ENCODE measurements at regions not wholly inside any gene's neighbourhood (a gene's known extent, or its start where the extent isn't known, plus 50 kb on each side); places are given as distances from the start of the nearest gene placed in this dataset.
A peak's percentile ranks its signal among the peaks of the same experiment; 100 is the strongest.
"Not testable (repeated sequence)": the region's sequence is repeated elsewhere in the genome, so short reads cannot be mapped to it uniquely, and the experiment has no call there.

GRCh38 chr14:83912032-83912642, 1617.8 kb upstream of the FLRT2 start:
- no peak for DNase-seq

GRCh38 chr14:83913476-83913875, 1616.5 kb upstream of the FLRT2 start:
- no peak for DNase-seq

- DNase-seq, result no peak
Observed at GRCh38 chr14:83918546-83918945, 1611.4 kb upstream of the FLRT2 start.

- not testable (repeated sequence) for DNase-seq
Observed at GRCh38 chr14:83919675-83920074, 1610.3 kb upstream of the FLRT2 start.

GRCh38 chr14:83923842-83924241, 1606.1 kb upstream of the FLRT2 start:
- DNase-seq, result no peak

GRCh38 chr14:83924259-83924658, 1605.7 kb upstream of the FLRT2 start:
- no peak for DNase-seq

GRCh38 chr14:83940253-83940652, 1589.7 kb upstream of the FLRT2 start:
- DNase-seq, result no peak

- no peak for DNase-seq
Observed at GRCh38 chr14:83958359-83958758, 1571.6 kb upstream of the FLRT2 start.

- DNase-seq, result no peak
Observed at GRCh38 chr14:83960832-83961512, 1569.0 kb upstream of the FLRT2 start.

GRCh38 chr14:83969998-83970397, 1559.9 kb upstream of the FLRT2 start:
- DNase-seq, result no peak

- DNase-seq, result no peak
Observed at GRCh38 chr14:83972631-83973030, 1557.3 kb upstream of the FLRT2 start.

GRCh38 chr14:83974647-83975163, 1555.2 kb upstream of the FLRT2 start:
- no peak for DNase-seq

GRCh38 chr14:83975435-83975834, 1554.5 kb upstream of the FLRT2 start:
- no peak for DNase-seq

GRCh38 chr14:83975841-83976770, 1553.8 kb upstream of the FLRT2 start:
- peak; percentile 75 for DNase-seq

- DNase-seq, result no peak
Observed at GRCh38 chr14:83977583-83977982, 1552.4 kb upstream of the FLRT2 start.

GRCh38 chr14:83981676-83982258, 1548.2 kb upstream of the FLRT2 start:
- DNase-seq, result not testable (repeated sequence)

GRCh38 chr14:83988275-83988674, 1541.7 kb upstream of the FLRT2 start:
- no peak for DNase-seq

- no peak for DNase-seq
Observed at GRCh38 chr14:83991666-83992065, 1538.3 kb upstream of the FLRT2 start.

- DNase-seq, result no peak
Observed at GRCh38 chr14:83992857-83993256, 1537.1 kb upstream of the FLRT2 start.

- DNase-seq, result no peak
Observed at GRCh38 chr14:83993545-83993944, 1536.4 kb upstream of the FLRT2 start.

GRCh38 chr14:83994020-83994419, 1535.9 kb upstream of the FLRT2 start:
- no peak for DNase-seq

- no peak for DNase-seq
Observed at GRCh38 chr14:84001023-84001422, 1528.9 kb upstream of the FLRT2 start.

All from renal pelvis (tissue), 1 donor.